ENCODE measurements at regions not wholly inside any gene's neighbourhood (a gene's known extent, or its start where the extent isn't known, plus 50 kb on each side); places are given as distances from the start of the nearest gene placed in this dataset.

DNA sequence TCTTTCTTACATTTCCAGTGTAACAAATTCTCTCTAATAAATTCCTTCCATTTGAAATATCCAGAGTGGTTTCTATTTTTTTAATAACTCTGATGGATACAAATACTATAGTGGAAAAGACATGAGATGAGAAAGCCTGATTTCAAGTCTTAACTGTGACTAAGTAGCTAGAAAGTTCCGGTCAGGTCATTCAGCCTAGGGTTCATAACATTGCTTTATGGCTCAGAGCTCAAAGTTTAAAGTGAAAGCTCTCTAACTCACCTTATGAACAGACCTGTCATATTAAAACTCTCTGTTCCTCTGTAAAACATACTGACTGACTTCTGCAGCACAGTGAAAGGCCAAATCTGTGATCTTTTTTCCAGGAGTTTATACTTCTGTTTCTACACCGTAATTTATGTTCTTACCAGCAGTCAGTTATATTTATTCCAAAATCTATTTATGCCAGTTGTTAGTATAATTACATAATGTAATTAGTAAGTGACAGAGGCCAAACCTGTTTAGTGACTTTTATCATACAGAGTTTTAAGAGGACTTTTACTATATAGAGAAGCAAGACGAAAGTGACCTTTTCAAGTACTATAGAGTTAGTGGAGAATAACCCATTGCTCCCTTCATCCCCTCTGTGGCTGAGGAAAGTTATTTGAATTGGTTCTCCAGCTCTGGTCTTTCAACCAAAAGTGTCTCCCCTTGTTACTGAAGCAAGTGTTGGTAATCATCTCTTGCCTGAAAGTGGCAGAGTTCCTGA, 118.8 kb upstream of the PDE1A start:
- no peak for TF ChIP-seq POLR2A (IDR thresholded peaks at IDR 0.05)
- TF ChIP-seq, protein P1, sequence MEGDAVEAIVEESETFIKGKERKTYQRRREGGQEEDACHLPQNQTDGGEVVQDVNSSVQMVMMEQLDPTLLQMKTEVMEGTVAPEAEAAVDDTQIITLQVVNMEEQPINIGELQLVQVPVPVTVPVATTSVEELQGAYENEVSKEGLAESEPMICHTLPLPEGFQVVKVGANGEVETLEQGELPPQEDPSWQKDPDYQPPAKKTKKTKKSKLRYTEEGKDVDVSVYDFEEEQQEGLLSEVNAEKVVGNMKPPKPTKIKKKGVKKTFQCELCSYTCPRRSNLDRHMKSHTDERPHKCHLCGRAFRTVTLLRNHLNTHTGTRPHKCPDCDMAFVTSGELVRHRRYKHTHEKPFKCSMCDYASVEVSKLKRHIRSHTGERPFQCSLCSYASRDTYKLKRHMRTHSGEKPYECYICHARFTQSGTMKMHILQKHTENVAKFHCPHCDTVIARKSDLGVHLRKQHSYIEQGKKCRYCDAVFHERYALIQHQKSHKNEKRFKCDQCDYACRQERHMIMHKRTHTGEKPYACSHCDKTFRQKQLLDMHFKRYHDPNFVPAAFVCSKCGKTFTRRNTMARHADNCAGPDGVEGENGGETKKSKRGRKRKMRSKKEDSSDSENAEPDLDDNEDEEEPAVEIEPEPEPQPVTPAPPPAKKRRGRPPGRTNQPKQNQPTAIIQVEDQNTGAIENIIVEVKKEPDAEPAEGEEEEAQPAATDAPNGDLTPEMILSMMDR (IDR thresholded peaks at IDR 0.05): no peak
